ENCODE measurements at regions not wholly inside any gene's neighbourhood (a gene's known extent, or its start where the extent isn't known, plus 50 kb on each side); places are given as distances from the start of the nearest gene placed in this dataset.
"Not testable (repeated sequence)": the region's sequence is repeated elsewhere in the genome, so short reads cannot be mapped to it uniquely, and the experiment has no call there.

DNA sequence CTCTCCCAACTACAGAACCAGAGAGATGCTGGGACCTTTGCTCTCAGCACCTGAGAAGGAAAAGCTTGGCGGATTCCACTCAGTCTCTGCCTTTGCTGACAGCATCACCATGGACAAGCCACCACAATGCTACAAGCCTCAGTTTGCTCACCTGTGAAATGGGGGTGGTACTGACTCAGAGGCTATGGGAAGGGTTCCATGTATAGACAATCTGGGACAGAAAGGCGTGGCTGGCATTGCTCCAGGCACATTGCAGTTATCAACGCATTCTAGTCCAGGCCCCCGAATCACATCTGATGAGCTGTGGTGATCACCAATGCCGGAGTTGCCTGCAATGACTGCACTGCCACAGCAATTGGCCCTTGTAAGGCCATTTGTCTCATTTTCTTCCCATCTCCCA is 72.6 kb downstream of the ISX start:
- no peak for DNase-seq

DNA sequence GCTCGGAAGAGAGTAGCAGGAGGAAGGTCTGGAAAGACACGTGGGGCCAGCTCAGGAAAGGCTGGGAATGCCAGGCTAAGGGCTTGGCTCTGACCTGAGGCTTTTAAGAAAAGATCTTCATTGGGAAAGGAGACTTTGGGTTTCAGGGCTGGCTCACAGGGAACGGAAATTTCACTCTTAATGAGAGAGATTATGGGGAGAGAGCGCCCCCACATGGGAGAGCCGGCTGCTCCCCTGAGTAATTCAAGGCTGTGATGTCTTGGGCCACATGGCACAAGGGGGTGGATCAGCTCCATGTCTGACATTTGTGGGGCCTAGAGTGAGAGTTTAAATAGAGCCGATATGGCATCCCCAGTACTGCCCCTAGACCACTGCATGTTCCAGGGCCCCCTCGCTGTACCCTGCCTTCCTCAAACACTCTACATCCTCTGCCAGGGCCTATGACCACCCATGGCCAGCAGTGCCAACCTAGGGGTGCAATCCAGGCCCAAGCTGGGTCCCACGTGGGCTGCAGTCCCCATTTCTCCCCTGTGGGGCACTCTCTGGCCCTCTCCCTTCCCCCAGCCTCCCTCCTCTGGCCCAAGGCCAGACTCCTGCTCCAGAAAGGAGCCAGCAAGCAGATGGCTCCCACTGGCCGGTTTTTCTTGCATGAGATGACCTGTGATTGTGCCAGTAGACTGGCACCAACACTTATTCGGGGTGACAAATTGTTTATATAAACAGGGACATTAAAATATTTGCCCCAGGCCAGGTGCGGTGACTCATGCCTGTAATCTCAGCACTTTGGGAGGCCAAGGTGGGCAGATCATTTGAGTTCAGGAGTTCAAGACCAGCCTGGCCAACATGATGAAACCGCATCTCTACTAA is 75.2 kb downstream of the ISX start:
- no peak for DNase-seq

DNA sequence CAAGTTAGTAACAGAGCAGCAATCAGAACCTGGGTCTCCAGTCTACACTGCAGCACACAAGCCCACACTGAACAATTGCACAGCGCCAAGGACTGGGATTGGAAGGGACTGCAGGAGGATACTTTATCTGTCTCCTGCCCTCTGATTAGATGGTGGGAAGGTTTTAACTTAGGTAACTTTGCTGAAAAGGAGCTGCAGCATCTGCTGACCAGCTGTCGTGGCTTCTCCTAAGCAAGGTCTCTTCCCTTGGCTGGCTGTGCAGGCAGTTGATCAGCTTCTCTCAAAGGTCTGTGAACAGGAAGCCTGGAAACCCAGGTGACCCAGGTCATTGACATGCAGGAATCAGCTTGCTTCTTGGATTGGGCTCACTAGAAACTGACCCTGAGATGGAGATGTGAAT is 82.4 kb downstream of the ISX start:
- DNase-seq = no peak

DNA sequence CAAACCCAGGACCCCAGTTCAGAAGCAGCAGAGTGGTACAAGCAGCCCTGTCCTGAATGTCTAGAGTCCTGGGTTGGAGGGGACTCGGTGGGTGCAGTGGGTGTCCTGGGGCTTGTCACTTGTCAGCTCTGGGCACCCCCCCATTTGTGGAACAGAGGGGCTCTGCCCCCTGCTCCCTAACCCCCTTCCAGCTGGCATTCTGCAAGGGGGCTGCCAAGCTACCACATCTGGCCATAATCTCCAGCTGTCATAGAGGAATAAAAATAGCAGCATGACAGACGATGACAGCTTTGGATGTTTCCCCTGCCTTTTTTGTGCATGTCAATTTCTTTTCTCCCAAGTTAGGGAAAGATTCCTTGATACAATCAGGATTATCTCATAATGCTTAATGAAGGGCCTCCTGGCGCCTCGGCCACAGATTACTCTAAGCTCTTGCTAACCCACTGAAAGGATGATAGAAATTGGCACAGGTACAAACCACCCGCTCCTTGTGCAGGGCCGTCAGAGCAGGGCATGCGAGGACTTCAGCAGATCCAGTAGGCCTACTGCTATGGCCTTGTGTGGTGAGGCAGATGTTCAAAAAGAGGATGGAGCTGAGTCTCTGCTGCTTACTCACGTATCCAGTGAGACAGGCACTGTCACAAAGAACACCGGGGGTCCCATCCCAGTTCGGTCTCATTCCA is 83.0 kb downstream of the ISX start:
- no peak for DNase-seq

DNA sequence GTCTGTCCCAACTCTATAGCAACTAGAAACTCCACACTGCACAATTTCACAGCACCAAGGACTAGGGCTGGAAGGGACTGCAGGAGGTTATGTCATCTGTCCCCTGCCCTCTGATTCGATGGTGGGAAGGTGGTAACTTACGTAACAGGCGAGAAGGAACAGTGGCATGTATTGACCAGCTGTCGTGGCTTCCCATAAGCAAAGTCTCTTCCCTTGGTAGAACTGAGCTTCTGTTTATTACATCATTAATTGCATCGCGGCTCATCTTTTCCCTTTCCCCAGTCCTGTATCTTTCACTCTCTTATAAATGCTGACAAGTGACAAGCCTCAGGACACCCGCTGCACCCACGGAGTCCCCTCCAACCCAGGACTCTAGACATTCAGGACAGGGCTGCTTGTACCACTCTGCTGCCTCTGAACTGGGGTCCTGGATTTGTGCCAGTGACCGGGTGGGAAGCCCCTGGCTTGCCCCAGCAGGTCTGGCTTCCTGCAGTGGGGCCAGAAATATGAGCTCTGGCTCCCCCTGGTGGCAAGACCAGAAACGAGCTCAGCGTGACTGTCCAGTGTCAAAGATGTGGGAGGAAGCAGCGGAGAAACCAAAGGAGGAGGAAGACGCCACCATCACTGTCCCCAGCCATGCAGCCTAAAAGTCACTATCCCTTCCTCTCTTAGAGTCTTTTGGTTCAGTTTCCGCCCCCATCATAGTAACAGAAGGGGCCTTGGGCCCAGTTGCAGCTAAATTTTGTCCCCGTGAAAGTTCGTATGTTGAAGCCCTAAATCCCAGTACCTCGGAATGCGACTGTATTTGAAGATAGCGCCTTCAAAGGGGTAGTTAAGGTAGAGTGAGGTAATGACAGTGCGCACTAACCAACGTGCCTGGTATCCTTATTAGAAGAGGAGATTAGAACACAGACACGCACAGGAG is 84.5 kb downstream of the ISX start:
- DNase-seq = peak; percentile 14

DNA sequence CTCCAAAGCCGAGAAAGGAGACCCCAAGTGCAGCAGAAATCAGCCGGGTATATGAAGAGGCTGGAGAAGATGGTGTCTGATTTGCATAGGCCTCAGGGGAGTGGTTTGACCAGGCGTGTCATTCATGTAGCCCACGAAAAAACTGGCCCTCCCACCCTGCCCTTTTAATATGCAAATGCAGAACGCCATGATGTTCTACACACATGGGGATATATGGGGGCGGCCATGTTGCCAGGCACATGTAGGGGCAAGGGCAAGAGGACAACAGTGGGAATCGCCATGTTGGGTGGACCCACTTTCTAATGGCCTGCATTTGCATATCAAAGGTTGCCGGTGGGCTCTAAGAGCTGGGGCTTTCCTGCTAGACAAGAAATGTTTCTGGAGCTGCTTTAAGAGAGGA is 86.4 kb downstream of the ISX start:
- no peak for DNase-seq

DNA sequence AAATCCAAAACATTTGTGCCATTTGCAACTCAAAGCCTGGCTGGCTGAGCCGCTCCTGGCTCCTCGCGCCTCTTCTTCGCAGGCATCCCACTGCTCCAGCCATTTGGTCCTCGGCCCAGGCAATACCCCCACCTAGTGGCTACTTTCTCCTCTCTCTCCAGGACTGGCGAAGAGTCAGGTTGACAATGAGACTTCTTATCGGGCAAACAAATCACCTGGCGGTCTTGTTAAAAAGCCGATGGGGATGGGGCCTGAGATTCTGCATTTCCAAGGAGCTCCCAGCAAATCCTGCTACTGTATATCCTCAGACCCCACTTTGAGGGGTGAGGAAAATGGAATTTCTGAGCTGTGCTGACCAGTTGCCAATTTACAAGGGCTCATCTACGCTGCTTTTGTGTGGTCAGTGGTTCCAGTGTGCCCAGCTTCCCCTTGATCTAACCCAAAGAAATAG is 89.0 kb downstream of the ISX start:
- peak; percentile 24 for DNase-seq

DNA sequence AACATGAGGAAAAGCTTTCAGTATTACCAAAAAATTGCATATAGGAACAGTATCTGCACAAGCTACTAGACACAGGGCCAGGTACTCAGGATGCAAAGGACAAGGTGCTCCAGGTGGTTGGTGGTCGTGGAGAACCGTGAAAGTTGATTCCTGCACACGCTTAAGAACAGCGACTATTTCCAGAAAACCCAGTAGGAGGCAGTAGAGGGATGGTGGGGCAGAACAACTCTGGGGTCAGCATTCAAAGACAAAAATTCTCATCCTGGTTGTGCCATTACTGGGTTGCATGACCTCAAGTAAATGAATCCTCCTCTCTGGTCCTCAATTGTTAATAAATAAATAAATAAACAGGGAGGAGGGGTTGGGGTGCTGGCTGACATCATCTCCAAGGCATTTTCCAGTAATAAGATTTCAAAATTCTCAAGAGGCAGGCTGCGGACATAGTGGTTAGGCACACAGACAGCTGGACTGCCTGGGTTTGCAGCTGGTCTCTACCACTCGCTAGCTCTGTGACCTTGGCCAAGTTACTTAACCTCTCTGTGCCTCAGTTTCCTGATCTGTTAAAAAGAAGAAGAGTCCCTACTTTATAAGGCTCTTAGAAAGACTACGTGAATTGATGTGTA is 89.6 kb downstream of the ISX start:
- no peak for DNase-seq

DNA sequence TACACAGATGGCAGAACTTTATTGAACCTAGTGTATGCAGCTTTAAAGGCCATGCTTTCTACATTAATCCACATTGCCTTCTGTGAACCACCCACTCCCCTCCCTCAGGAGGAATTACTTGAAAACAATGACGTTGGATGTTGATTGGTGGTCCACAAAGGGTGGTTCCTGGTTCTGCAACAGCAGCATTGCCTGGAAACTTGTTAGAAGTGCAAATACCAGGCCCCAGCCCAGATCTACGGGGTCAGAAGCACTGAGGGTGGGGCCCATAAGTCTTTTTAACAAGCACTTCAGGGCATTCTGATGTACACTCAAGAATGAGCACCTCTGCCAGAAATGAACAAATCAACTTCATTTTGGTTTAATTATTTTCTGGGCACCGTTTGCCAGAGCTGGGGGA is 91.0 kb downstream of the ISX start:
- DNase-seq = no peak

DNA sequence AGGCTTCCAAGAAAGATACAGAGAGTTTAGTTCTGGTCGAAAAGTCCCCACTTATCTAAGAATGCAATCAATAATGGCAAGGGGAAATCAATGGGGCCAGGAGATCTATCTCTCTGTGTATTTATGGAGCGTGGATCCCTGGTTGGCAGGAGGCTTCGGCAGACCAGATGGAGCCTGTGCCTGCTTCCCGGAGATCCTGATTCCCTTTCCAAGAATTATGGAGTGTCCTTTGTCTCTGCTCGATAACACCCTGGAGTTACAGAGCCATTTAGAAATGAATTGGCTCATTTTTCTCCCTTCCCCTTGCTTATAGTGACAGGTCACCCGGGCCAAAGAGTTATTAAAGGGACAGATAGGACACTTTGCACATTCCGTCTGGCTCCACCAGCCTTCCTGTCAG is 92.4 kb downstream of the ISX start:
- no peak for DNase-seq

DNA sequence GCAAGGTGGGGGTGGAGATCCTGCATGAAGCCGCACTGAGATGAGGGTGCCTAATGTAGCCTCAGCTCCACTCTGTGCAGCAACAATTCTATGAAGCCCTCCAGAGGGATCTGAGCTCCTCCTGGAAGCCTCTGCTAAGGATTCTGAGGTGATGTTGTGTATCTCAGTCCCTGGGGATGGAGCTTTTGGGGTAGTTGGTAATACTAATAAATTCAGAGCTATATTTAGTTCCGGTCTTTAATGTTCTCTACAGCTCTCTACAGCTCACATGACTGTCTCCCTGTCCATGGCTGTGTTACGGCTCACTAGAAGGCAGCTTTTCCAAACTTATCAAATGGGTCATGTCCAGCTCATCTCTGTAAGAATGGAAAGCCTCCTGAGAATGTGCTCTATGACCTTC is 93.4 kb downstream of the ISX start:
- DNase-seq = no peak

DNA sequence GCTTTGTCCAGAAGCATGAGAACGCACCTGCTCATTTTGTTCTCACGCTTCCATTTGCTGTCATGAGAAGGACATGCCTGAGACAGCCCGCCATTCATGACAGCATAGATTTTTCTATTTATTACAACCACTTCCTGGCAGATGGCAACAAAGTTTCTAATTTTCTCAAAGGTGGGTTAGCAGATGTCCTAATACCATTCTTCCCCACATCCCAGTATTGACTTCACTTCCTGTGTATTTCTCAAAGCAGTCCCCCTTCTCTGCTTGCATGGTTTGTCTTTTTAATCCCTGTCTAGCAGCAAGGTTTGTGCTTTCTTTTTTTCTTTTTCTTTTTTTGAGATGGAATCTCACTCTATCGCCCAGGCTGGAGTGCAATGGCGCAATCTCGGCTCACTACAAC is 94.3 kb downstream of the ISX start:
- no peak for DNase-seq

DNA sequence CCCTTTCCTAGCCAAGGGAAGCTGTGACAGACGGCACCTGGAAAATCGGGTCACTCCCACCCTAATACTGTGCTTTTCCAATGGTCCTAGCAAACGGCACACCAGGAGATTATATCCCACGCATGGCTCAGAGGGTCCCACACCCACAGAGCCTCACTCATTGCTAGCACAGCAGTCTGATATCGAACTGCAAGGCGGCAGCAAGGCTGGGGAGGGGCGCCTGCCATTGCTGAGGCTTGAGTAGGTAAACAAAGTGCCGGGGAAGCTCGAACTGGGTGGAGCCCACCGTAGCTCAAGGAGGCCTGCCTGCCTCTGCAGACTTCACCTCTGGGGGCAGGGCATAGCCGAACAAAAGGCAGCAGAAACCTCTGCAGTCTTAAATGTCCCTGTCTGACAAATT is 91.4 kb upstream of the HMGXB4 start:
- DNase-seq = not testable (repeated sequence)

DNA sequence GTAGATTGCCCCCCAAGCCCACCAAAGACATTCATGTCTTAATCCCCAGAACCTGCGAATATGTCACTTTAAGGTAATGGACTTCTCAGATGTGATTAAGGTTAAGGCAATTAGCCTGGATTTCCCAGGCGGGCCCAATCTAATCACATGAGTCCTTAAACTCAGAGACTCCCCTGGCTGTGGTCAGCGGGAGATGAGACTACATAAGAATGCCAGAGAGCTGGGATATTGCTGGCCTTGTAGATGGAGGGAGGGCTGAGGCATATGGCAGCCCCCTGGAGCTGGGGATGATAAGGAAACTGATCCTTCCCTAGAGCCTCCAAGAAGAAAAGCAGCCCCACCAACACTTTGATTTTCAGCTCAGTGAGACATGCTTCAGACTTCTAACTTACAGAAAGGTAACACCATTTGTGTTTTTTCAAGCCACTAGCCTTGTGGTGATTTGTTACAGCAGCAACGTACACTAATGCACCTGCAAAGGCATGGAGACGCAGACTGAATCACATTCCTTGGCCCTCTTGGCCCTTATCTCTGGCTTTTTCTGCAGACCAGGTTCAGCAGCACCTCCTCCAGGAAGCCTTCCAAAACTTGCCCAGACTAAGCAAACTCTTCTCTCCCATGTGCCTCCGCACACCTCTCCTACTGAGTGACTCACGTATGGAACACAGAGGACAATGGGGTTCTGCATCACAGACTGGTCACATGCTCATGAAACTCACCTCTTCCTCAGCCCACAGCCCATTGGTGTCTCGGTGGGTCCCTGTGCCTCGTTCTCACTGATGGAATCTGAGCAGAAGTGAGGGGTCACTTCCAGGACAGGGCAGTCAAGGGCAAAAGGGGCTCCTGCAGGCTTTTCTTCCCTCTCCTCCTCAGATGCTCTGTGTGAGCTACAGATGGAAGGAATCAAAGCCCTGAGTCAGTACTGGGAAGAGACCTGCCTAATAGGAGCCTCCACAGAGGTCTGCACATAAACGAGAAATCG is 86.3 kb upstream of the HMGXB4 start:
- DNase-seq = no peak

DNA sequence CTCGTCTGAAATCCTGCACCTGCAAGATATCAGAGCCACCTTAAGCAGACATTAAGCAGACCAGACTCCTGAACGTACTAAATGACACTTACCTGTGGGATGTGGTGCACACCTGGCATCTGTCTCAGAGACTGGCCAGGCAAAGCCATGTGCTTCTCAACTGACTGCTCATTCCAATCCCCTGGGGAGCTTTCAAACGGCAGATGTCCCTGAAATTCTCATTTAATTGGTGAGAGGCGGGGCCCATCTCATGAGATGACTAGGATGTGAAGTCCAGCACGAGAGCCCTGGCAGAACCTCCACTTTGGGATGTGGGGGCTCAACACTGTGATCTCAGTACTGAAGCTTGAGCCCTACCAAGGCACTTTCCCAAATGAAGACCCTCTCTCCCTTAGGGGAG is 84.9 kb upstream of the HMGXB4 start:
- peak; percentile 32 for DNase-seq

DNA sequence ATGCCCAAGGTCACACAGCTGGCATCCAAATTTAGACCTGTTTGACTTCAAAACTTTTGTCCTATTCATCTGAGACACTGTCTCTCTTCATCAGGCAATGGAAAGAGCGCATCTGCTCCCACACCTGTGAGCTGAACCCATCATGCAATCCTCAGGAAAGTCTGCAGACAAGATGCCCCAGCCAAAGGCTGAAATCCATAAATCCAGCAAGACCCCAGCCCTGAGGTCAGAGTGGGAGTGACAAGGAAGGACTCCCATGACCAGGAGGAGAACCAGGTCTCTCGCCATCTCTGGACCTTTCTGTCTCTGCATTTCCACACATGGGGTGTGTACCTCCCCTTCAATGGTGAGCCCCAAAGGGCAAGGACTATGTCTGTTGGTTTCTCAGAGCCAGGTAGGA is 83.6 kb upstream of the HMGXB4 start:
- no peak for DNase-seq

DNA sequence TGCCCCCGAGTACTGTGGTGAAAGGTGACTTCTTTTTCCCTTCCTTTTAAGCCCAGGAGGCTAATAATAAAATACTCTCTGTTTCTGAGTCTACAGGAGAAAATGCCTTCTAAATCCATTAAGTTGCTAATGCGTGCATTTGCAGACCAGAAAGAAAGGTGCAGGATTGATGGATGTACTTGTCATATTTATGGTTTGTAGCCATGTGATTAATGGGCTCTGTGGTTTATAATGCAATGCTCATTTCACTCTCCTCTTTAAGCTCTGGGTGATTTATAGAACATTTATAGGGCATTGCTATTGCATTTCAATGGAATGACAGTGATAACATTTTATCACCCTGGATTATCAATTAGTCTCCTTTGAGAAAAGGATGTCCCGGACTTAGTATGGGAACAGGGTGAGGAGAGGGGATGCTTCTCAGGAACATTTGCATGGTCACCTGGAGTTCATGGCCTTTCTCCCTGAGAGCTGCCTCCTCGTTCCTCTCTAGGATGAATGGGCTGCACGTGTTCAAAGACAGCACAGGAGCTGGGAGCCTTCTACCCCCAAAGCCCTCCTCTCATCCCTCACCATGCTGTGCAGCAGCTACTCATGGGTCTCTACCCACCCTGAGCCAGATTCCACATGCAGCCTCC is 82.8 kb upstream of the HMGXB4 start:
- DNase-seq = no peak

DNA sequence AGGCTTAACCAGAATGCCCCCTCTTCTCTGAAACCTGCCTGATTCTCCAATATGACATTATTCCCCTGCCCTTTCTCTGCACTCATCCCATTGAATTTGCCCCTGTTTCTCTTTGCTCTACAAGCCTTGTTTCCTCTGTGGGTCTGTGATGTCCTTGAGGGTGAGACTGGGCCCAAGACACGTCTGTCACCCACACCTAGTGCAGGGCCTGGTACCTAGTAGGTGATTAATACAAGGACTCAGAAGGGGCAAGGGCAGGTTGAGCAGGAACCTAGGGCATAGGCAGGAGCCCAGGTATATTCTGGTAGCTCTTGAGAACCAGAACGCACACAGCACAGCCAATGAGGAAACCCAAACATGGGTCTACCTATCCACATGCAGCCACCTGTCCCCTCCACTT is 81.9 kb upstream of the HMGXB4 start:
- no peak for DNase-seq

DNA sequence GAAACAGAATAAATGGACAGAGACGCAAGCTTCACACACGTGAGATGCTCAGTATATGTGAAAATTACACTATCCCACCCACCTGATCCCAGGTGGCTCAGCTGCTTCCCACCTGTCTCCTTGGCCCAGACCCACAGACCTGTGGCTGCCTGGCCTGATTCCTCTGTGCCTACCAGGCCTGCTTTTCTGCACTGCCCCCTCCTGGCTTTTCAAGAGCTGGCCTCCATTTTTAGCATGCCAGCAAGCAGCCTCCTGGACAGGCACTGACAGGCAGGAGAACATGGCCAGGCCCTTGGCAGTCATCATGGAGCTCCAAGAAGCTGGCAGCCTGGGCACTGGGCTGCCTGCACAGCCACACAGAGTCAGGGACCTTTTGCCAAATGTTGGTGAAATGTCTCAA is 79.5 kb upstream of the HMGXB4 start:
- no peak for DNase-seq

DNA sequence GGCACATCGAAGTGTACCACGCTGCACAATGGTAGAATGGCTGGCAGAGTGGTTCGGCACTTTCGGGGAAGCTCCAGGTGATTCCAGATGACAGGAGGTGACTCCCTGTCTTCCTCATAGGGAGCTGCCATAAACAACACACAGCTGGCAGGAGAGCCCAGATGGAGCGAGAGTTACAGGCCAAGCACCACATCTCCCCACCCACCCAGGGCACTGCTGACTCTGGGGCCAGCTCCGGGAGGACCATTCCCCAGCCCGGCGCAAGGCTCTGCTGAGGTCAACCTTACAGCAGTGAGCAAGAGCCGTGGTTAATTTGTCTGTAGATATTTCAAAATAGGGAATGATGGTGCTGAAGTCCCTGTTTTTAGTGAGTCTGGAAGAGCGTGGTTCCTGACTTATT is 78.8 kb upstream of the HMGXB4 start:
- no peak for DNase-seq

DNA sequence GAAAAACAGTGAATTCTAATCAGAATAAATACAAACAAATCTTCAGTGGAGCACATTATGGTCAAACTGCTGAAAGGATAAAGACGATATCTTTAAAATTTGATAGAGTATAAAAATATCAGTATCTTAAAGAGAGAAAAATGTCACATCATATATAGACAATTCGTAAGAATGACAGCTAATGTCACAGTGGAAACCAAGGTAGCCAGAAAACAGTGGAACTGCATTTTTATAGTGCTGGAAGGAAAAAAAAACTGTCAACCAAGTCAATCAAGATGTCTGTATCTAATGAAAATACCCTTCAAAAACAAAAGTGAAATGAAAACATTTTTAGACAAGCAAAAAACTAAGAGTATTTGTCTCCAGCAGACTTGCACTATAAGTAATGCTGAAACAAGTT is 73.4 kb upstream of the HMGXB4 start:
- no peak for DNase-seq
